Caco-2 (cell line): ENCODE measurements at regions not wholly inside any gene's neighbourhood (a gene's known extent, or its start where the extent isn't known, plus 50 kb on each side); places are given as distances from the start of the nearest gene placed in this dataset.
A peak's percentile ranks its signal among the peaks of the same experiment; 100 is the strongest.

Experiments
- BruUV-seq: library from RNA; stranded (reverse); fragments of 400-500 nt; replicated peaks from 2 replicates; lab custom pipeline; 2021; lab: Mats Ljungman, UMichigan
- CTCF ChIA-PET: fragments of 300-600 bp; sonication (Branson Sonifier 250); formaldehyde crosslinking; loops from one replicate; lab custom pipeline; 2022; ENCODE audit warnings: antibody characterized with exemption; lab: Charles Lee
- POLR2A ChIA-PET: fragments of 300-600 bp; sonication (Branson Sonifier 250); formaldehyde crosslinking; loops from one replicate; lab custom pipeline; 2022; ENCODE audit warnings: antibody characterized with exemption; lab: Charles Lee
- DNase-seq, 2 experiments: peaks; one replicate each; pipeline versions ENCODE4 v3.0.0 to v3.0.0-alpha.2; 2020 to 2022
- H3K27me3 ChIP-seq: replicated peaks from 2 replicates; pipeline ENCODE4 v1.6.0; 2011; ENCODE audit warnings: low read length; ENCODE audit not compliant: control insufficient read depth, insufficient read depth
- H3K36me3 ChIP-seq: 2 replicates; pipeline ENCODE4 v1.5.1; 2011; ENCODE audit warnings: low read length; ENCODE audit not compliant: control insufficient read depth, insufficient read depth
- H3K4me1 ChIP-seq: fragments of 250-450 bp; sonication (Bioruptor Pico); 2 replicates; pipeline ENCODE4 v1.5.1; 2020; ENCODE audit warnings: mild to moderate bottlenecking
- H3K4me3 ChIP-seq: 2 replicates; pipeline ENCODE4 v1.5.1; 2011; ENCODE audit warnings: low read depth, mild to moderate bottlenecking, control low read depth, low read length
- H3K9me3 ChIP-seq: fragments of 250-450 bp; sonication (Bioruptor Pico); 2 replicates; pipeline ENCODE4 v1.5.1; 2020; ENCODE audit warnings: mild to moderate bottlenecking, moderate library complexity
- H3K27ac Mint-ChIP-seq: one replicate; pipeline ENCODE4 v1.8.0; 2022; ENCODE audit warnings: mixed read lengths; ENCODE audit not compliant: unreplicated experiment
- H3K27me3 Mint-ChIP-seq: one replicate; pipeline ENCODE4 v1.8.0; 2022; ENCODE audit warnings: mixed read lengths; ENCODE audit not compliant: insufficient read depth, unreplicated experiment
- H3K36me3 Mint-ChIP-seq: one replicate; pipeline ENCODE4 v1.8.0; 2022; ENCODE audit warnings: mild to moderate bottlenecking, mixed read lengths; ENCODE audit not compliant: insufficient read depth, unreplicated experiment
- H3K4me1 Mint-ChIP-seq: one replicate; pipeline ENCODE4 v1.8.0; 2022; ENCODE audit warnings: low read depth, mixed read lengths; ENCODE audit not compliant: unreplicated experiment
- H3K4me3 Mint-ChIP-seq: one replicate; pipeline ENCODE4 v1.8.0; 2022; ENCODE audit warnings: mild to moderate bottlenecking, moderate library complexity, mixed read lengths; ENCODE audit not compliant: unreplicated experiment
- H3K9me3 Mint-ChIP-seq: one replicate; pipeline ENCODE4 v1.8.0; 2022; ENCODE audit warnings: mixed read lengths; ENCODE audit not compliant: unreplicated experiment
- intact Hi-C: fragments of 100-400 bp; cut with micrococcal nuclease; formaldehyde crosslinking; loops from one replicate; pipeline ENCODE4 v1.10.0; 2022; ENCODE audit not compliant: unreplicated experiment
- TF ChIP-seq, protein P1 (sequence below), 2 experiments: fragments of 200-600 bp in 1 of 2; IDR thresholded peaks; 1 replicate in 1 of 2; 2 replicates in 1 of 2; pipeline versions ENCODE4 v1.5.1 to v1.8.0; 2011 to 2022; ENCODE audit warnings: antibody characterized with exemption in 1 of 2, control low read depth in 1 of 2, inconsistent platforms in 1 of 2, low read depth in 1 of 2, low read length in 1 of 2, mild to moderate bottlenecking in 1 of 2, moderate library complexity in 1 of 2; ENCODE audit not compliant: insufficient read depth in 1 of 2, severe bottlenecking in 1 of 2, unreplicated experiment in 1 of 2

DNA sequence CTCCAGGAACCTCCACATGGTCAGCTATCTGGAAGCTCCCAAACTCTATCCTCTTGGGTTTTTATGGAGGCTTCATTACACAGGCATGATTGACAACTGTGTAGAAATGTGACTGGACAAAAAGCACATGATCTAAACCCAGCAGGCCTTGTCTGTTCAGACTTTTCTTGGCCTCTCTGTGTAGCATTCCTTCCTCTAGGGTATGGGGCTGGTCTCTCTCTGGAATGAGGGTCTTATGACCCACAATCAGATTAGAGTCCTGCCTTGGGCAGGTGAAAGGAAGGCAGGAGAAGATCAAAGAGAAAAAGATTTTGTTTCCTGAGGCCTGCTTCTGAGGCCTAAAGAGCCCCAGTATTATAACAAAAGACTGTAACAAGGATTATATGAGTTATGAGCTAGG, 162.7 kb downstream of the SP3 start:
- POLR2A ChIA-PET: no interaction called here
- H3K27me3 Mint-ChIP-seq: no peaks in the 10 kb centered on the region
- no peak overlapping the region for H3K4me3 ChIP-seq
- H3K36me3 ChIP-seq: no peaks in the 10 kb centered on the region
- peaks cover 17% of the 10 kb centered on the region for H3K4me1 Mint-ChIP-seq
- H3K27me3 ChIP-seq: no peaks in the 10 kb centered on the region
- H3K4me3 Mint-ChIP-seq: no peak overlapping the region
- no TSS peak for BruUV-seq
- TF ChIP-seq, protein P1, sequence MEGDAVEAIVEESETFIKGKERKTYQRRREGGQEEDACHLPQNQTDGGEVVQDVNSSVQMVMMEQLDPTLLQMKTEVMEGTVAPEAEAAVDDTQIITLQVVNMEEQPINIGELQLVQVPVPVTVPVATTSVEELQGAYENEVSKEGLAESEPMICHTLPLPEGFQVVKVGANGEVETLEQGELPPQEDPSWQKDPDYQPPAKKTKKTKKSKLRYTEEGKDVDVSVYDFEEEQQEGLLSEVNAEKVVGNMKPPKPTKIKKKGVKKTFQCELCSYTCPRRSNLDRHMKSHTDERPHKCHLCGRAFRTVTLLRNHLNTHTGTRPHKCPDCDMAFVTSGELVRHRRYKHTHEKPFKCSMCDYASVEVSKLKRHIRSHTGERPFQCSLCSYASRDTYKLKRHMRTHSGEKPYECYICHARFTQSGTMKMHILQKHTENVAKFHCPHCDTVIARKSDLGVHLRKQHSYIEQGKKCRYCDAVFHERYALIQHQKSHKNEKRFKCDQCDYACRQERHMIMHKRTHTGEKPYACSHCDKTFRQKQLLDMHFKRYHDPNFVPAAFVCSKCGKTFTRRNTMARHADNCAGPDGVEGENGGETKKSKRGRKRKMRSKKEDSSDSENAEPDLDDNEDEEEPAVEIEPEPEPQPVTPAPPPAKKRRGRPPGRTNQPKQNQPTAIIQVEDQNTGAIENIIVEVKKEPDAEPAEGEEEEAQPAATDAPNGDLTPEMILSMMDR (IDR thresholded peaks at IDR 0.05; ENCODE audit: insufficient read depth in 1 of 2, low read depth in 1 of 2, low read length in 1 of 2, severe bottlenecking in 1 of 2, unreplicated experiment in 1 of 2): no peak
- H3K36me3 Mint-ChIP-seq: no peaks in the 10 kb centered on the region
- intact Hi-C loops: no loop called here
- no peaks in the 10 kb centered on the region for H3K9me3 ChIP-seq
- DNase-seq: peak; percentile 51 to 55
- H3K27ac Mint-ChIP-seq: no peak overlapping the region
- CTCF ChIA-PET: interaction anchor here (0.9 kb wide), 1 partner anchor 72 kb away, joined by 3 read pairs; no protein-coding TSS in a partner anchor
- H3K9me3 Mint-ChIP-seq: no peaks in the 10 kb centered on the region
- H3K4me1 ChIP-seq: peaks cover 20% of the 10 kb centered on the region

DNA sequence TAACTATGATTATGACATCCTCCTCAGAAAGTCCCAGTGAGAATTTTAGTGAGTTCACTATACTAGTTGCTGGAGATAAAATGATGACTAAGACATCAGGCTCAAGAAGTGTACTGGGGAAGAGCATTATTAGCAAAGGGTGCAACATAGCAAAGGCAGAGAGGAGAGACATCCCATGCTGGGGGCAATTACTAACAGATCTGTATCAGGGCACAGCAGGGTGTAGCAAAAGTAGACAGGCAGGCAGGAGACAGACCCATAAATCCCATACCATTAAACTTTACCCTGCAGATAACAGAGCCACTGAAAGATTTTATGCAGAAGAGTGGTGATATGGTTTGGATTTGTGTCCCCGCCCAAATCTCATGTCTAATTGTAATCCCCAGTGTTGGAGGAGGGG, 161.7 kb downstream of the SP3 start:
- Histone ChIP-seq H3K4me1 (peaks cover 20% of the 10 kb centered on the region), H3K27me3 (no peaks in the 10 kb centered on the region), H3K9me3 (no peaks in the 10 kb centered on the region), H3K4me3 (no peak overlapping the region), H3K36me3 (no peaks in the 10 kb centered on the region)
- TF ChIP-seq, protein P1 (IDR thresholded peaks at IDR 0.05; ENCODE audit: insufficient read depth in 1 of 2, low read depth in 1 of 2, low read length in 1 of 2, severe bottlenecking in 1 of 2, unreplicated experiment in 1 of 2): no peak
- intact Hi-C loops: no loop called here
- peaks cover 17% of the 10 kb centered on the region for H3K4me1 Mint-ChIP-seq
- POLR2A ChIA-PET: no interaction called here
- BruUV-seq: no TSS peak
- H3K36me3 Mint-ChIP-seq: no peaks in the 10 kb centered on the region
- H3K4me3 Mint-ChIP-seq: no peak overlapping the region
- DNase-seq: no peak
- peaks cover 7% of the 10 kb centered on the region for H3K9me3 Mint-ChIP-seq
- no peaks in the 10 kb centered on the region for H3K27me3 Mint-ChIP-seq
- CTCF ChIA-PET: no interaction called here
- no peak overlapping the region for H3K27ac Mint-ChIP-seq

DNA sequence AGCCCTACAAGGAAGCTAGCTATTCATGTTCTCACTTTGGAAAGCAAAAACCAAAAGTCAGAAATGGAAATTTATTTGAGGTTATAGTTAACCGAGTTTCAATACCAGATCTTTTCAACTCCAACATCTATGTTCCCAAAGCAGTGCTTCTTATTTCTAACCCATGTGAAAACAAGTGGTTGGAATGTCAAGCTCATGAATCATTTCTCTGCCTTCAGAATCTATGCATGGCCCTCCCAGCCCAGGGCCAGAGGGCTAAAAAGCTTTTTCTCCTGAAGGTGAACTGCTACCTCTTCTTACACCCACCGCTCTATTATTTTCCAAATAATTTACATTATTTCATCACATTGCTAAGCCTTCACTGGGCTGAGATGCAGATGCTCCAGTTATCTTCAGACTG, 158.4 kb downstream of the SP3 start:
- H3K36me3 ChIP-seq: no peaks in the 10 kb centered on the region
- Mint-ChIP-seq H3K9me3 (peaks cover 10% of the 10 kb centered on the region), H3K27ac (no peak overlapping the region), H3K36me3 (no peaks in the 10 kb centered on the region), H3K27me3 (no peaks in the 10 kb centered on the region), H3K4me1 (peaks cover 17% of the 10 kb centered on the region), H3K4me3 (no peak overlapping the region)
- H3K27me3 ChIP-seq: no peaks in the 10 kb centered on the region
- intact Hi-C loops: no loop called here
- peaks cover 20% of the 10 kb centered on the region for H3K4me1 ChIP-seq
- no peak overlapping the region for H3K4me3 ChIP-seq
- no peaks in the 10 kb centered on the region for H3K9me3 ChIP-seq
- no peak for DNase-seq
- POLR2A ChIA-PET: no interaction called here
- BruUV-seq: no TSS peak
- CTCF ChIA-PET: no interaction called here
- TF ChIP-seq, protein P1 (IDR thresholded peaks at IDR 0.05; ENCODE audit: insufficient read depth in 1 of 2, low read depth in 1 of 2, low read length in 1 of 2, severe bottlenecking in 1 of 2, unreplicated experiment in 1 of 2): no peak
